ENCODE measurements at regions not wholly inside any gene's neighbourhood (a gene's known extent, or its start where the extent isn't known, plus 50 kb on each side); places are given as distances from the start of the nearest gene placed in this dataset.

DNA sequence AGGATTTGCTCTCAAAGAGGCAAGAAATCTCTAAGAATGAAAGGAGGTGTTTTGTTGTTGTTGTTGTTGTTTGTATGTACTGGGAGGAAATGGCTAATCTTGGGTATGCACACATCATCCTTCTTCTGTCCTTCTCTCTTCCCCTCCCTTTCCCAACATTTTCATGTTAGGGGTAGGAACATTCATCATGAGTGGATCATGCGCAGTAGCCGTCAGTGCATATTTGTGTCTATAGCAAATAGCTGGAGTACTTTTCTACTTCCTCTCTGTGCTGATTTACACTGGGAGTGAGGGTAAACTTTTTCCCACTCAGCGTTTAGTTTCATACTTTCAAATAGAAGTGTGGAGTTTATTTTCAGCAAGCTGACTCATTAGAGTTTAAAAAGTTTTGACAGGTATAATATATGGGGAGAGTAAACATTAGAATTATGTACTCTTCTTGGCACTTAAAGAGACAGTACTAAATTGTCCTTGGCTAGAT, 80.5 kb upstream of the PRKG1 start:
- no peak for TF ChIP-seq CTCF (IDR thresholded peaks at IDR 0.05)
- TF ChIP-seq POLR2A (IDR thresholded peaks at IDR 0.05) = peak in 1 of 4 donors; percentile 29
